K562 (cell line): ENCODE measurements at regions not wholly inside any gene's neighbourhood (a gene's known extent, or its start where the extent isn't known, plus 50 kb on each side); places are given as distances from the start of the nearest gene placed in this dataset.

Experiments
- EHMT2 ChIP-seq: fragments of 450-650 bp; IDR thresholded peaks from 2 replicates; pipeline ENCODE4 v1.6.1; 2018; ENCODE audit warnings: antibody characterized with exemption
- FOXJ2 ChIP-seq: fragments of 200-800 bp; sonication (Bioruptor generic); IDR thresholded peaks from 2 replicates; pipeline ENCODE4 v1.6.1; 2016; ENCODE audit warnings: missing genetic modification characterization, missing compliant biosample characterization
- KAT7 ChIP-seq: sonication (generic); formaldehyde crosslinking; IDR thresholded peaks from 2 replicates; pipeline ENCODE4 v1.8.0; 2022; ENCODE audit warnings: missing genetic modification reagents, mild to moderate bottlenecking, borderline replicate concordance
- KDM5B ChIP-seq: fragments of 200-600 bp; sonication (generic); IDR thresholded peaks from 2 replicates; pipeline ENCODE4 v1.6.1; 2012; ENCODE audit warnings: low read depth, mild to moderate bottlenecking, moderate library complexity, low read length, control low read depth, inconsistent platforms; ENCODE audit not compliant: insufficient replicate concordance
- PCBP1 ChIP-seq: fragments of 200-400 bp; formaldehyde crosslinking; IDR thresholded peaks from 2 replicates; pipeline ENCODE4 v1.6.1; 2018; ENCODE audit warnings: mild to moderate bottlenecking, low read depth, low read length; ENCODE audit not compliant: poor library complexity, severe bottlenecking
- POLR2H ChIP-seq: IDR thresholded peaks from 2 replicates; pipeline ENCODE4 v1.6.1; 2016; ENCODE audit warnings: missing genetic modification characterization, low read depth, mild to moderate bottlenecking, control low read depth, missing compliant biosample characterization, moderate library complexity
- PPARD ChIP-seq: fragments of 250-450 bp; sonication (Bioruptor Pico); IDR thresholded peaks from 2 replicates; pipeline ENCODE4 v1.8.0; 2022; ENCODE audit warnings: inconsistent platforms, mild to moderate bottlenecking, moderate library complexity
- SMAD1 ChIP-seq: fragments of 150-350 bp; IDR thresholded peaks from 2 replicates; pipeline ENCODE4 v1.6.1; 2014; ENCODE audit warnings: low read length, low read depth; ENCODE audit not compliant: partially characterized antibody
- ZBED1 ChIP-seq: IDR thresholded peaks from 2 replicates; pipeline ENCODE4 v1.6.1; 2014
- TF ChIP-seq, protein P1 (sequence below): fragments of 450-650 bp; IDR thresholded peaks from 2 replicates; pipeline ENCODE4 v1.6.1; 2016; ENCODE audit warnings: mild to moderate bottlenecking, moderate library complexity
- TF ChIP-seq, protein P2 (sequence below): sonication (generic); formaldehyde crosslinking; IDR thresholded peaks from 2 replicates; pipeline ENCODE4 v1.8.0; 2023; ENCODE audit warnings: mild to moderate bottlenecking, missing genetic modification reagents
- TF ChIP-seq, protein P3 (sequence below): sonication (generic); formaldehyde crosslinking; IDR thresholded peaks from 2 replicates; pipeline ENCODE4 v1.8.0; 2022; ENCODE audit warnings: mild to moderate bottlenecking, missing genetic modification reagents

DNA sequence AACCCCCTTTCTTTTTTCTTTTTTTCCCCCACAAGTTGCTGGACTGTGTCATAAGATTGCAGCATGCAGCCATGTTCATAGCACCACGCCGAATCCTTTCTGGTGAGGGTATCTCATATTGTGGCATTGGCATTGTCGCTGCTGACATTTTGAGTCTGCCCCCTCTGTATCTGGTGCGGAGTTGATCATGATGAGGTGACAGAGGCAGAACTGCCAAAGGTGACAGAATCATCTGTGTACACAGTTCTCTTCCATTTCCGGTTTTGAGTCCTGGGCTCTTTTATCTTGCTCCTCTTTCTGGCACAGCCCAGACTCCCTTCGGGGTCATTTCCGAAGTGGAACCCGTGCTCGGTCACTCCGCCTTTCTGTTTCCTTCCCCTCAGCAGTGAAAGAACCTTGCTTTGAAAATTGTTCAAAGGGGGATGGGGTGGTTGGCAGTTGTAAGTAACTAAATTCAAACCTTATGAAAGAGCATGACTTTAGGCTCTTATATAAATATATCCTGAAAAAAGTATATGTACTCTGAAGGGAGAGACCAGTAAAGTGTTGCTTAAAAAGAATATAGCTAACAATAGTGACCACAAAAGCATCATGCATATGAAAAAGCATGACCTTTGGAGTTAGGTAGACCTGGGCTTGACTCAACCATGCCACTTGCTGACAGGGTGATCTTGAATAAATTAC lies 55.0 kb upstream of the BMP2K start (continued):
- peak; percentile 88 for TF ChIP-seq POLR2H (tag)
- peak; percentile 78 for TF ChIP-seq SMAD1
- TF ChIP-seq, protein P1, sequence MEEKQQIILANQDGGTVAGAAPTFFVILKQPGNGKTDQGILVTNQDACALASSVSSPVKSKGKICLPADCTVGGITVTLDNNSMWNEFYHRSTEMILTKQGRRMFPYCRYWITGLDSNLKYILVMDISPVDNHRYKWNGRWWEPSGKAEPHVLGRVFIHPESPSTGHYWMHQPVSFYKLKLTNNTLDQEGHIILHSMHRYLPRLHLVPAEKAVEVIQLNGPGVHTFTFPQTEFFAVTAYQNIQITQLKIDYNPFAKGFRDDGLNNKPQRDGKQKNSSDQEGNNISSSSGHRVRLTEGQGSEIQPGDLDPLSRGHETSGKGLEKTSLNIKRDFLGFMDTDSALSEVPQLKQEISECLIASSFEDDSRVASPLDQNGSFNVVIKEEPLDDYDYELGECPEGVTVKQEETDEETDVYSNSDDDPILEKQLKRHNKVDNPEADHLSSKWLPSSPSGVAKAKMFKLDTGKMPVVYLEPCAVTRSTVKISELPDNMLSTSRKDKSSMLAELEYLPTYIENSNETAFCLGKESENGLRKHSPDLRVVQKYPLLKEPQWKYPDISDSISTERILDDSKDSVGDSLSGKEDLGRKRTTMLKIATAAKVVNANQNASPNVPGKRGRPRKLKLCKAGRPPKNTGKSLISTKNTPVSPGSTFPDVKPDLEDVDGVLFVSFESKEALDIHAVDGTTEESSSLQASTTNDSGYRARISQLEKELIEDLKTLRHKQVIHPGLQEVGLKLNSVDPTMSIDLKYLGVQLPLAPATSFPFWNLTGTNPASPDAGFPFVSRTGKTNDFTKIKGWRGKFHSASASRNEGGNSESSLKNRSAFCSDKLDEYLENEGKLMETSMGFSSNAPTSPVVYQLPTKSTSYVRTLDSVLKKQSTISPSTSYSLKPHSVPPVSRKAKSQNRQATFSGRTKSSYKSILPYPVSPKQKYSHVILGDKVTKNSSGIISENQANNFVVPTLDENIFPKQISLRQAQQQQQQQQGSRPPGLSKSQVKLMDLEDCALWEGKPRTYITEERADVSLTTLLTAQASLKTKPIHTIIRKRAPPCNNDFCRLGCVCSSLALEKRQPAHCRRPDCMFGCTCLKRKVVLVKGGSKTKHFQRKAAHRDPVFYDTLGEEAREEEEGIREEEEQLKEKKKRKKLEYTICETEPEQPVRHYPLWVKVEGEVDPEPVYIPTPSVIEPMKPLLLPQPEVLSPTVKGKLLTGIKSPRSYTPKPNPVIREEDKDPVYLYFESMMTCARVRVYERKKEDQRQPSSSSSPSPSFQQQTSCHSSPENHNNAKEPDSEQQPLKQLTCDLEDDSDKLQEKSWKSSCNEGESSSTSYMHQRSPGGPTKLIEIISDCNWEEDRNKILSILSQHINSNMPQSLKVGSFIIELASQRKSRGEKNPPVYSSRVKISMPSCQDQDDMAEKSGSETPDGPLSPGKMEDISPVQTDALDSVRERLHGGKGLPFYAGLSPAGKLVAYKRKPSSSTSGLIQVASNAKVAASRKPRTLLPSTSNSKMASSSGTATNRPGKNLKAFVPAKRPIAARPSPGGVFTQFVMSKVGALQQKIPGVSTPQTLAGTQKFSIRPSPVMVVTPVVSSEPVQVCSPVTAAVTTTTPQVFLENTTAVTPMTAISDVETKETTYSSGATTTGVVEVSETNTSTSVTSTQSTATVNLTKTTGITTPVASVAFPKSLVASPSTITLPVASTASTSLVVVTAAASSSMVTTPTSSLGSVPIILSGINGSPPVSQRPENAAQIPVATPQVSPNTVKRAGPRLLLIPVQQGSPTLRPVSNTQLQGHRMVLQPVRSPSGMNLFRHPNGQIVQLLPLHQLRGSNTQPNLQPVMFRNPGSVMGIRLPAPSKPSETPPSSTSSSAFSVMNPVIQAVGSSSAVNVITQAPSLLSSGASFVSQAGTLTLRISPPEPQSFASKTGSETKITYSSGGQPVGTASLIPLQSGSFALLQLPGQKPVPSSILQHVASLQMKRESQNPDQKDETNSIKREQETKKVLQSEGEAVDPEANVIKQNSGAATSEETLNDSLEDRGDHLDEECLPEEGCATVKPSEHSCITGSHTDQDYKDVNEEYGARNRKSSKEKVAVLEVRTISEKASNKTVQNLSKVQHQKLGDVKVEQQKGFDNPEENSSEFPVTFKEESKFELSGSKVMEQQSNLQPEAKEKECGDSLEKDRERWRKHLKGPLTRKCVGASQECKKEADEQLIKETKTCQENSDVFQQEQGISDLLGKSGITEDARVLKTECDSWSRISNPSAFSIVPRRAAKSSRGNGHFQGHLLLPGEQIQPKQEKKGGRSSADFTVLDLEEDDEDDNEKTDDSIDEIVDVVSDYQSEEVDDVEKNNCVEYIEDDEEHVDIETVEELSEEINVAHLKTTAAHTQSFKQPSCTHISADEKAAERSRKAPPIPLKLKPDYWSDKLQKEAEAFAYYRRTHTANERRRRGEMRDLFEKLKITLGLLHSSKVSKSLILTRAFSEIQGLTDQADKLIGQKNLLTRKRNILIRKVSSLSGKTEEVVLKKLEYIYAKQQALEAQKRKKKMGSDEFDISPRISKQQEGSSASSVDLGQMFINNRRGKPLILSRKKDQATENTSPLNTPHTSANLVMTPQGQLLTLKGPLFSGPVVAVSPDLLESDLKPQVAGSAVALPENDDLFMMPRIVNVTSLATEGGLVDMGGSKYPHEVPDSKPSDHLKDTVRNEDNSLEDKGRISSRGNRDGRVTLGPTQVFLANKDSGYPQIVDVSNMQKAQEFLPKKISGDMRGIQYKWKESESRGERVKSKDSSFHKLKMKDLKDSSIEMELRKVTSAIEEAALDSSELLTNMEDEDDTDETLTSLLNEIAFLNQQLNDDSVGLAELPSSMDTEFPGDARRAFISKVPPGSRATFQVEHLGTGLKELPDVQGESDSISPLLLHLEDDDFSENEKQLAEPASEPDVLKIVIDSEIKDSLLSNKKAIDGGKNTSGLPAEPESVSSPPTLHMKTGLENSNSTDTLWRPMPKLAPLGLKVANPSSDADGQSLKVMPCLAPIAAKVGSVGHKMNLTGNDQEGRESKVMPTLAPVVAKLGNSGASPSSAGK: peak; percentile 59; the same call in 1 of the 2 replicates
- TF ChIP-seq FOXJ2 (tag): no peak
- TF ChIP-seq PPARD (CRISPR knock-in tag): no peak
- 0 out of 2 replicates have a peak, but pooled peaks have one; percentile 73 for TF ChIP-seq ZBED1
- no peak for TF ChIP-seq PCBP1
- TF ChIP-seq, protein P2, sequence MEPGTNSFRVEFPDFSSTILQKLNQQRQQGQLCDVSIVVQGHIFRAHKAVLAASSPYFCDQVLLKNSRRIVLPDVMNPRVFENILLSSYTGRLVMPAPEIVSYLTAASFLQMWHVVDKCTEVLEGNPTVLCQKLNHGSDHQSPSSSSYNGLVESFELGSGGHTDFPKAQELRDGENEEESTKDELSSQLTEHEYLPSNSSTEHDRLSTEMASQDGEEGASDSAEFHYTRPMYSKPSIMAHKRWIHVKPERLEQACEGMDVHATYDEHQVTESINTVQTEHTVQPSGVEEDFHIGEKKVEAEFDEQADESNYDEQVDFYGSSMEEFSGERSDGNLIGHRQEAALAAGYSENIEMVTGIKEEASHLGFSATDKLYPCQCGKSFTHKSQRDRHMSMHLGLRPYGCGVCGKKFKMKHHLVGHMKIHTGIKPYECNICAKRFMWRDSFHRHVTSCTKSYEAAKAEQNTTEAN (CRISPR knock-in tag): no peak
- TF ChIP-seq KAT7 (CRISPR knock-in tag): no peak
- peak; percentile 73 for TF ChIP-seq KDM5B
- peak; percentile 58; the same call in 1 of the 2 replicates for TF ChIP-seq EHMT2
- TF ChIP-seq, protein P3, sequence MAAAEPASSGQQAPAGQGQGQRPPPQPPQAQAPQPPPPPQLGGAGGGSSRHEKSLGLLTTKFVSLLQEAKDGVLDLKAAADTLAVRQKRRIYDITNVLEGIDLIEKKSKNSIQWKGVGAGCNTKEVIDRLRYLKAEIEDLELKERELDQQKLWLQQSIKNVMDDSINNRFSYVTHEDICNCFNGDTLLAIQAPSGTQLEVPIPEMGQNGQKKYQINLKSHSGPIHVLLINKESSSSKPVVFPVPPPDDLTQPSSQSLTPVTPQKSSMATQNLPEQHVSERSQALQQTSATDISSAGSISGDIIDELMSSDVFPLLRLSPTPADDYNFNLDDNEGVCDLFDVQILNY (CRISPR knock-in tag): no peak
